IMR-90 (cell line): ENCODE measurements at regions not wholly inside any gene's neighbourhood (a gene's known extent, or its start where the extent isn't known, plus 50 kb on each side); places are given as distances from the start of the nearest gene placed in this dataset.

ENCODE experiments used
- ATAC-seq: fragments of 200-7000 bp; cut with Tn5 transposase; 2 replicates; pipeline ENCODE4 v1.9.1; 2020; ENCODE audit warnings: low read depth, mild to moderate bottlenecking, moderate library complexity
- BruUV-seq: library from RNA; stranded (reverse); fragments of 400-500 nt; replicated peaks from 2 replicates; lab custom pipeline; 2021; lab: Mats Ljungman, UMichigan
- CTCF ChIA-PET: fragments of 300-600 bp; formaldehyde crosslinking; extraction: SDS; loops from one replicate; lab custom pipeline; 2021; ENCODE audit warnings: antibody characterized with exemption; lab: Yijun Ruan, JAX
- POLR2A ChIA-PET: fragments of 300-600 bp; sonication (Branson Sonifier 250); formaldehyde crosslinking; loops from one replicate; lab custom pipeline; 2022; ENCODE audit warnings: antibody characterized with exemption; ENCODE audit not compliant: unreplicated experiment; lab: Charles Lee
- DNase-seq: peaks from one replicate; pipeline ENCODE4 v3.0.0; 2013
- H2AFZ ChIP-seq: replicated peaks from 2 replicates; pipeline ENCODE3; 2013; ENCODE audit warnings: low read length, mild to moderate bottlenecking; ENCODE audit not compliant: poor library complexity
- H2AK5ac ChIP-seq: 2 replicates; pipeline ENCODE4 v1.6.1; 2013; ENCODE audit warnings: low read depth, low read length, inconsistent platforms
- H2AK9ac ChIP-seq: replicated peaks from 2 replicates; pipeline ENCODE3; 2013; ENCODE audit warnings: mild to moderate bottlenecking, low read depth, low read length, moderate library complexity; ENCODE audit not compliant: poor library complexity
- H2BK120ac ChIP-seq: 2 replicates; pipeline ENCODE4 v1.6.1; 2013; ENCODE audit warnings: low read depth, low read length, inconsistent platforms
- H2BK15ac ChIP-seq: 3 replicates; pipeline ENCODE4 v1.6.1; 2013; ENCODE audit warnings: low read depth, low read length, inconsistent platforms
- H2BK20ac ChIP-seq: 2 replicates; pipeline ENCODE4 v1.6.1; 2013; ENCODE audit warnings: low read depth, mild to moderate bottlenecking, inconsistent platforms, low read length, moderate library complexity
- H2BK5ac ChIP-seq: 2 replicates; pipeline ENCODE4 v1.6.1; 2013; ENCODE audit warnings: mild to moderate bottlenecking, low read depth, low read length, inconsistent platforms; ENCODE audit not compliant: poor library complexity, severe bottlenecking
- H3K14ac ChIP-seq: replicated peaks from 2 replicates; pipeline ENCODE4 v1.6.1; 2013; ENCODE audit warnings: low read depth, low read length, inconsistent platforms
- H3K18ac ChIP-seq: 2 replicates; pipeline ENCODE4 v1.6.1; 2013; ENCODE audit warnings: low read depth, low read length, control low read depth
- H3K23ac ChIP-seq: 2 replicates; pipeline ENCODE4 v1.6.1; 2013; ENCODE audit warnings: low read depth, low read length, inconsistent platforms
- H3K27ac ChIP-seq: 2 replicates; pipeline ENCODE4 v1.5.1; 2013; ENCODE audit warnings: mild to moderate bottlenecking, control low read depth, low read length; ENCODE audit not compliant: insufficient read depth
- H3K27me3 ChIP-seq: 2 replicates; pipeline ENCODE4 v1.6.1; 2013; ENCODE audit warnings: low read length; ENCODE audit not compliant: control insufficient read depth, insufficient read depth
- H3K36me3 ChIP-seq: 2 replicates; pipeline ENCODE4 v1.6.1; 2013; ENCODE audit warnings: low read length, mixed read lengths; ENCODE audit not compliant: control insufficient read depth, insufficient read depth
- H3K4ac ChIP-seq: 2 replicates; pipeline ENCODE4 v1.6.1; 2013; ENCODE audit warnings: low read depth, low read length, inconsistent platforms
- H3K4me1 ChIP-seq: 2 replicates; pipeline ENCODE4 v1.6.1; 2013; ENCODE audit warnings: low read length, mixed read lengths; ENCODE audit not compliant: control insufficient read depth, insufficient read depth
- H3K4me2 ChIP-seq: 2 replicates; pipeline ENCODE4 v1.6.1; 2013; ENCODE audit warnings: low read depth, mild to moderate bottlenecking, control low read depth, low read length, moderate library complexity
- H3K4me3 ChIP-seq: 2 replicates; pipeline ENCODE4 v1.5.1; 2013; ENCODE audit warnings: low read depth, mild to moderate bottlenecking, control low read depth, low read length, moderate library complexity; ENCODE audit not compliant: insufficient read depth
- H3K56ac ChIP-seq: 2 replicates; pipeline ENCODE4 v1.6.1; 2013; ENCODE audit warnings: low read length, inconsistent platforms; ENCODE audit not compliant: insufficient read depth; ENCODE audit errors: extremely low read depth
- H3K79me1 ChIP-seq, 2 experiments: 2 replicates each; pipeline ENCODE4 v1.6.1; 2013; ENCODE audit warnings: low read length in 2 of 2, inconsistent platforms in 1 of 2, low read depth in 1 of 2
- H3K9ac ChIP-seq: 2 replicates; pipeline ENCODE4 v1.6.1; 2013; ENCODE audit warnings: low read depth, low read length, control low read depth
- H3K9me1 ChIP-seq: 2 replicates; pipeline ENCODE4 v1.6.1; 2013; ENCODE audit warnings: low read length, inconsistent platforms; ENCODE audit not compliant: insufficient read depth
- H3K9me3 ChIP-seq: 2 replicates; pipeline ENCODE4 v1.6.1; 2013; ENCODE audit warnings: low read length; ENCODE audit not compliant: control insufficient read depth, insufficient read depth
- H4K20me1 ChIP-seq: 2 replicates; pipeline ENCODE4 v1.6.1; 2013; ENCODE audit warnings: low read length, inconsistent platforms; ENCODE audit not compliant: insufficient read depth
- H4K5ac ChIP-seq: 2 replicates; pipeline ENCODE4 v1.6.1; 2013; ENCODE audit warnings: mild to moderate bottlenecking, low read depth, low read length, control low read depth
- H4K8ac ChIP-seq, 2 experiments: 2 replicates each; pipeline ENCODE4 v1.6.1; 2013; ENCODE audit warnings: low read depth in 2 of 2, low read length in 2 of 2, control low read depth in 1 of 2, inconsistent platforms in 1 of 2
- H4K91ac ChIP-seq: 2 replicates; pipeline ENCODE4 v1.6.1; 2013; ENCODE audit warnings: low read depth, low read length, inconsistent platforms; ENCODE audit not compliant: insufficient read depth
- BHLHE40 ChIP-seq: fragments of 150-350 bp; IDR thresholded peaks from 2 replicates; pipeline ENCODE4 v1.6.1; 2016; ENCODE audit warnings: mild to moderate bottlenecking, low read depth, low read length
- CEBPB ChIP-seq: IDR thresholded peaks from 2 replicates; pipeline ENCODE4 v1.6.1; 2012; ENCODE audit warnings: low read depth, low read length, improper control_type of control experiment
- CHD1 ChIP-seq: IDR thresholded peaks from 2 replicates; pipeline ENCODE4 v1.6.1; 2012; ENCODE audit warnings: low read depth, low read length, improper control_type of control experiment
- CTCF ChIP-seq: conservative IDR thresholded peaks from 2 replicates; pipeline ENCODE4 v1.5.1; 2012; ENCODE audit warnings: mild to moderate bottlenecking, low read depth, low read length, improper control_type of control experiment
- ELK1 ChIP-seq: fragments of 150-350 bp; IDR thresholded peaks from 2 replicates; pipeline ENCODE4 v1.6.1; 2016; ENCODE audit warnings: low read depth, mild to moderate bottlenecking, low read length, moderate library complexity, borderline replicate concordance
- FOS ChIP-seq: fragments of 150-350 bp; IDR thresholded peaks from 2 replicates; pipeline ENCODE4 v1.6.1; 2016; ENCODE audit warnings: low read depth, low read length
- MAFK ChIP-seq: IDR thresholded peaks from 2 replicates; pipeline ENCODE4 v1.6.1; 2012; ENCODE audit warnings: low read depth, low read length, improper control_type of control experiment
- MAZ ChIP-seq: IDR thresholded peaks from 2 replicates; pipeline ENCODE4 v1.6.1; 2012; ENCODE audit warnings: low read depth, mild to moderate bottlenecking, low read length, improper control_type of control experiment, moderate library complexity, borderline replicate concordance
- MXI1 ChIP-seq: IDR thresholded peaks from 2 replicates; pipeline ENCODE4 v1.6.1; 2012; ENCODE audit warnings: low read depth, mild to moderate bottlenecking, low read length, moderate library complexity, borderline replicate concordance
- NFE2L2 ChIP-seq: fragments of 150-350 bp; IDR thresholded peaks from 2 replicates; pipeline ENCODE4 v1.6.1; 2016; ENCODE audit warnings: low read depth, mild to moderate bottlenecking, low read length
- POLR2A ChIP-seq: IDR thresholded peaks from 2 replicates; pipeline ENCODE4 v1.6.1; 2012; ENCODE audit warnings: mild to moderate bottlenecking, low read depth, low read length
- RAD21 ChIP-seq: IDR thresholded peaks from 2 replicates; pipeline ENCODE4 v1.6.1; 2012; ENCODE audit warnings: low read length, improper control_type of control experiment
- RFX5 ChIP-seq: IDR thresholded peaks from 2 replicates; pipeline ENCODE4 v1.8.0; 2012; ENCODE audit warnings: low read depth, mild to moderate bottlenecking, low read length, moderate library complexity
- SMC3 ChIP-seq: fragments of 150-350 bp; IDR thresholded peaks from 2 replicates; pipeline ENCODE4 v1.6.1; 2016; ENCODE audit warnings: low read depth, mild to moderate bottlenecking, antibody characterized with exemption, low read length, moderate library complexity
- USF2 ChIP-seq: fragments of 150-350 bp; IDR thresholded peaks from 2 replicates; pipeline ENCODE4 v1.6.1; 2017; ENCODE audit warnings: mild to moderate bottlenecking, antibody characterized with exemption, low read length, low read depth
- WGBS, 2 experiments: methylation state at CpG; one replicate each; pipeline versions ENCODE4 v1.1.5 to v1.1.7; 2013; ENCODE audit warnings: missing lambda C conversion rate in 2 of 2; ENCODE audit not compliant: insufficient read length in 1 of 2; ENCODE audit errors: extremely low coverage in 2 of 2; 5-methylcytosine and 5-hydroxymethylcytosine counted together
- dilution Hi-C: fragments of 300-500 bp; cut with HindIII; formaldehyde crosslinking; loops from one replicate; pipeline ENCODE4 v1.14.3; 2018; ENCODE audit warnings: low sequenced_read_pairs; ENCODE audit not compliant: unreplicated experiment
- in situ Hi-C: fragments of 300-500 bp; cut with MboI; formaldehyde crosslinking; loops from 3 replicates; pipeline ENCODE4 v1.14.3; 2019; ENCODE audit warnings: low sequenced_read_pairs, inconsistent platforms, mixed read lengths
- intact Hi-C: fragments of 100-400 bp; cut with micrococcal nuclease; formaldehyde crosslinking; loops from 2 replicates; pipeline ENCODE4 v1.10.0; 2022

- H3K9ac ChIP-seq = no peak overlapping the region
- H3K9me3 ChIP-seq = no peaks in the 10 kb centered on the region
- no peaks in the 10 kb centered on the region for H4K20me1 ChIP-seq
- no peak for DNase-seq
- TF ChIP-seq BHLHE40 (no peak), FOS (no peak), USF2 (no peak), NFE2L2 (no peak), CTCF (no peak), MXI1 (no peak), MAZ (no peak), CHD1 (no peak), MAFK (no peak), ELK1 (no peak), POLR2A (no peak), RAD21 (no peak), SMC3 (no peak), RFX5 (no peak), CEBPB (no peak)
- H3K18ac ChIP-seq = no peak overlapping the region
- H3K14ac ChIP-seq = no peak overlapping the region
- no peak overlapping the region for H4K8ac ChIP-seq
- H3K79me1 ChIP-seq = no peaks in the 10 kb centered on the region
- H3K4ac ChIP-seq = no peak overlapping the region
- intact Hi-C loops = no loop called here
- POLR2A ChIA-PET = no interaction called here
- no peak overlapping the region for H2BK15ac ChIP-seq
- no peak overlapping the region for H4K91ac ChIP-seq
- dilution Hi-C loops = no loop called here
- no peak overlapping the region for H2BK5ac ChIP-seq
- in situ Hi-C loops = no loop called here
- no peak for ATAC-seq
- H2BK20ac ChIP-seq = no peak overlapping the region
- H2AK9ac ChIP-seq = no peak overlapping the region
- WGBS, 2 experiments = no CpG with 5 or more reads among the region's 2 CpGs
- no peak overlapping the region for H4K5ac ChIP-seq
- BruUV-seq = no TSS peak
- H3K23ac ChIP-seq = no peak overlapping the region
- peak overlapping the region; percentile 5 for H2AFZ ChIP-seq
- no peak overlapping the region for H3K27ac ChIP-seq
- no peak overlapping the region for H3K4me2 ChIP-seq
- no peak overlapping the region for H3K4me3 ChIP-seq
- CTCF ChIA-PET = no interaction called here
- H3K9me1 ChIP-seq = no peaks in the 10 kb centered on the region
- no peak overlapping the region for H2AK5ac ChIP-seq
- H3K27me3 ChIP-seq = no peaks in the 10 kb centered on the region
- H2BK120ac ChIP-seq = no peak overlapping the region
- H3K4me1 ChIP-seq = no peaks in the 10 kb centered on the region
- no peak overlapping the region for H3K56ac ChIP-seq
- no peaks in the 10 kb centered on the region for H3K36me3 ChIP-seq
These were observed 862.2 kb upstream of the DPPA4 start for GRCh38 chr3:110199588-110199943.
